Lung (tissue), 11 donors: ENCODE measurements at regions not wholly inside any gene's neighbourhood (a gene's known extent, or its start where the extent isn't known, plus 50 kb on each side); places are given as distances from the start of the nearest gene placed in this dataset.
A peak's percentile ranks its signal among the peaks of the same experiment; 100 is the strongest.

Experiments
- ATAC-seq: fragments of 200-7000 bp; cut with Tn5 transposase; one replicate; pipeline ENCODE4 v1.9.1; 2020; ENCODE audit warnings: moderate number of reproducible peaks; ENCODE audit not compliant: insufficient read depth, low FRiP score
- DNase-seq, 3 donors: peaks; one replicate each; pipeline ENCODE4 v3.0.0-alpha.2; 2013 to 2017
- H3K27ac ChIP-seq, 2 donors: one replicate each; pipeline ENCODE4 v1.5.1; 2013; ENCODE audit warnings: mild to moderate bottlenecking in 2 of 2, moderate library complexity in 2 of 2, control low read depth in 1 of 2, inconsistent platforms in 1 of 2, low read depth in 1 of 2, low read length in 1 of 2
- H3K27me3 ChIP-seq, 3 donors: one replicate each; pipeline ENCODE4 v1.5.1; 2013; ENCODE audit warnings: low read length in 2 of 3; ENCODE audit not compliant: control insufficient read depth in 3 of 3, insufficient read depth in 3 of 3
- H3K36me3 ChIP-seq, 4 donors: one replicate each; pipeline ENCODE4 v1.5.1; 2013; ENCODE audit warnings: low read length in 4 of 4, mild to moderate bottlenecking in 1 of 4, moderate library complexity in 1 of 4; ENCODE audit not compliant: control insufficient read depth in 4 of 4, insufficient read depth in 4 of 4
- H3K4me1 ChIP-seq, 5 donors: one replicate each; pipeline ENCODE4 v1.5.1; 2013; ENCODE audit warnings: low read length in 5 of 5, mild to moderate bottlenecking in 2 of 5, moderate library complexity in 1 of 5; ENCODE audit not compliant: control insufficient read depth in 5 of 5, insufficient read depth in 5 of 5
- H3K4me3 ChIP-seq: one replicate; pipeline ENCODE4 v1.5.1; 2013; ENCODE audit warnings: mild to moderate bottlenecking, control low read depth, moderate library complexity
- H3K9ac ChIP-seq, 2 donors: one replicate each; pipeline ENCODE4 v1.5.1; 2013; ENCODE audit warnings: low read length in 2 of 2, control low read depth in 1 of 2; ENCODE audit not compliant: insufficient read depth in 1 of 2
- H3K9me3 ChIP-seq, 4 donors: one replicate each; pipeline ENCODE4 v1.5.1; 2013; ENCODE audit warnings: low read length in 3 of 4, mild to moderate bottlenecking in 1 of 4, moderate library complexity in 1 of 4; ENCODE audit not compliant: control insufficient read depth in 4 of 4, insufficient read depth in 3 of 4
- CTCF ChIP-seq: IDR thresholded peaks from 2 replicates; pipeline ENCODE4 v1.5.1; 2012; ENCODE audit warnings: mild to moderate bottlenecking; ENCODE audit errors: control extremely low read depth, extremely low read depth
- WGBS, 2 donors: extraction: QIAGEN DNeasy Blood & Tissue Kit; methylation state at CpG; one replicate each; pipeline ENCODE4 v1.1.7; 2013; 5-methylcytosine and 5-hydroxymethylcytosine counted together
- donor health status: control.
- donor health status: control.
- donor health status: Bipolar disorder and iron deficiency.
- donor health status: healthy.
- donor health status: DM: yes; HTN: yes; CAD: no.

- TF ChIP-seq CTCF, result no peak
- Histone ChIP-seq H3K27me3 (no peaks in the 10 kb centered on the region), H3K4me3 (no peak overlapping the region), H3K9ac (no peak overlapping the region), H3K36me3 (no peaks in the 10 kb centered on the region), H3K9me3 (no peaks in the 10 kb centered on the region), H3K27ac (peak overlapping the region in 1 of 2 donors; percentile 12), H3K4me1 (no peaks in the 10 kb centered on the region)
- no peak for DNase-seq
- 46 to 50% methylated on average over 2 of the region's 2 CpGs for WGBS, 2 donors
- ATAC-seq, result peak; percentile 75
Measured at GRCh38 chr5:92332039-92332438, 948.9 kb upstream of the ARRDC3 start.

GRCh38 chr5:92330365-92330764 is 947.2 kb upstream of the ARRDC3 start:
- no peak for ATAC-seq
- H3K9me3 ChIP-seq, result no peaks in the 10 kb centered on the region
- H3K4me1 ChIP-seq, result no peaks in the 10 kb centered on the region

GRCh38 chr5:92329759-92330158 is 946.6 kb upstream of the ARRDC3 start:
- Histone ChIP-seq H3K4me1 (no peaks in the 10 kb centered on the region), H3K9ac (no peak overlapping the region), H3K4me3 (no peak overlapping the region), H3K27ac (peak overlapping the region in 1 of 2 donors; percentile 61), H3K36me3 (no peaks in the 10 kb centered on the region), H3K27me3 (no peaks in the 10 kb centered on the region), H3K9me3 (no peaks in the 10 kb centered on the region)
- ATAC-seq (no peak), DNase-seq (no peak)
- 85 to 86% methylated on average over 3 of the region's 3 CpGs for WGBS, 2 donors
- no peak for TF ChIP-seq CTCF

More at GRCh38 chr5:92330365-92330764, 947.2 kb upstream of the ARRDC3 start:
- no peak for TF ChIP-seq CTCF
- H3K27me3 ChIP-seq, result no peaks in the 10 kb centered on the region
- no peak overlapping the region for H3K27ac ChIP-seq
- no peaks in the 10 kb centered on the region for H3K36me3 ChIP-seq
- H3K4me3 ChIP-seq, result no peak overlapping the region
- no peak overlapping the region for H3K9ac ChIP-seq
- DNase-seq, result no peak

- Histone ChIP-seq H3K4me1 (no peaks in the 10 kb centered on the region), H3K27me3 (no peaks in the 10 kb centered on the region), H3K27ac (peak overlapping the region in 1 of 2 donors; percentile 75), H3K9ac (no peak overlapping the region), H3K36me3 (no peaks in the 10 kb centered on the region), H3K4me3 (no peak overlapping the region), H3K9me3 (no peaks in the 10 kb centered on the region)
- 73 to 86% methylated on average over 4 of the region's 4 CpGs for WGBS, 2 donors
- no peak for TF ChIP-seq CTCF
- DNase-seq, result peak in 1 of 3 donors; percentile 45
- ATAC-seq, result no peak
Measured at GRCh38 chr5:92328584-92329259, 945.6 kb upstream of the ARRDC3 start.
